Central memory CD4-positive, alpha-beta T cell (primary cell): ENCODE measurements at regions not wholly inside any gene's neighbourhood (a gene's known extent, or its start where the extent isn't known, plus 50 kb on each side); places are given as distances from the start of the nearest gene placed in this dataset.
"Not testable (repeated sequence)": the region's sequence is repeated elsewhere in the genome, so short reads cannot be mapped to it uniquely, and the experiment has no call there.

Experiments
- DNase-seq: peaks from one replicate; pipeline ENCODE4 v3.0.0; 2022

GRCh38 chr11:67803519-67803918, 129.1 kb upstream of the ALDH3B2 start:
- DNase-seq, result not testable (repeated sequence)

GRCh38 chr11:67803055-67803454, 128.6 kb upstream of the ALDH3B2 start:
- not testable (repeated sequence) for DNase-seq

- DNase-seq, result not testable (repeated sequence)
These were observed 128.2 kb upstream of the ALDH3B2 start for GRCh38 chr11:67802623-67803022.

GRCh38 chr11:67801397-67801796, 127.0 kb upstream of the ALDH3B2 start:
- DNase-seq, result not testable (repeated sequence)

GRCh38 chr11:67800591-67800990, 126.2 kb upstream of the ALDH3B2 start:
- not testable (repeated sequence) for DNase-seq

- not testable (repeated sequence) for DNase-seq
These were observed 125.4 kb upstream of the ALDH3B2 start for GRCh38 chr11:67799808-67800207.

GRCh38 chr11:67797726-67798521, 123.5 kb upstream of the ALDH3B2 start:
- not testable (repeated sequence) for DNase-seq

GRCh38 chr11:67795746-67796145, 121.3 kb upstream of the ALDH3B2 start:
- DNase-seq, result no peak

GRCh38 chr11:67793750-67794149, 119.3 kb upstream of the ALDH3B2 start:
- DNase-seq, result not testable (repeated sequence)

- DNase-seq, result peak; percentile 31
These were observed 118.0 kb upstream of the ALDH3B2 start for GRCh38 chr11:67792273-67792990.

- DNase-seq, result not testable (repeated sequence)
These were observed 117.3 kb upstream of the ALDH3B2 start for GRCh38 chr11:67791598-67792170.

GRCh38 chr11:67788341-67788695, 113.9 kb upstream of the ALDH3B2 start:
- DNase-seq, result not testable (repeated sequence)

- DNase-seq, result not testable (repeated sequence)
These were observed 113.4 kb upstream of the ALDH3B2 start for GRCh38 chr11:67787681-67788340.

GRCh38 chr11:67781967-67782366, 107.5 kb upstream of the ALDH3B2 start:
- not testable (repeated sequence) for DNase-seq

GRCh38 chr11:67781506-67781905, 107.1 kb upstream of the ALDH3B2 start:
- DNase-seq, result not testable (repeated sequence)

GRCh38 chr11:67780056-67780455, 105.6 kb upstream of the ALDH3B2 start:
- DNase-seq, result no peak

- DNase-seq, result not testable (repeated sequence)
These were observed 104.9 kb upstream of the ALDH3B2 start for GRCh38 chr11:67779189-67779875.

- DNase-seq, result no peak
These were observed 102.6 kb upstream of the ALDH3B2 start for GRCh38 chr11:67776852-67777520.

- not testable (repeated sequence) for DNase-seq
These were observed 99.8 kb upstream of the ALDH3B2 start for GRCh38 chr11:67774175-67774574.

GRCh38 chr11:67768001-67768730, 93.7 kb upstream of the ALDH3B2 start:
- not testable (repeated sequence) for DNase-seq

- DNase-seq, result not testable (repeated sequence)
These were observed 86.8 kb upstream of the ALDH3B2 start for GRCh38 chr11:67761211-67761610.
